NCI-H345 (cell line): ENCODE measurements at regions not wholly inside any gene's neighbourhood (a gene's known extent, or its start where the extent isn't known, plus 50 kb on each side); places are given as distances from the start of the nearest gene placed in this dataset.
"Not testable (repeated sequence)": the region's sequence is repeated elsewhere in the genome, so short reads cannot be mapped to it uniquely, and the experiment has no call there.

Source experiments
- DNase-seq: peaks from one replicate; lab custom pipeline; 2025; lab: John Stamatoyannopoulos, UW

GRCh38 chr7:1300206-1300605, 67.5 kb downstream of the UNCX start:
- no peak for DNase-seq

GRCh38 chr7:1300636-1301035, 68.0 kb downstream of the UNCX start:
- no peak for DNase-seq

DNA sequence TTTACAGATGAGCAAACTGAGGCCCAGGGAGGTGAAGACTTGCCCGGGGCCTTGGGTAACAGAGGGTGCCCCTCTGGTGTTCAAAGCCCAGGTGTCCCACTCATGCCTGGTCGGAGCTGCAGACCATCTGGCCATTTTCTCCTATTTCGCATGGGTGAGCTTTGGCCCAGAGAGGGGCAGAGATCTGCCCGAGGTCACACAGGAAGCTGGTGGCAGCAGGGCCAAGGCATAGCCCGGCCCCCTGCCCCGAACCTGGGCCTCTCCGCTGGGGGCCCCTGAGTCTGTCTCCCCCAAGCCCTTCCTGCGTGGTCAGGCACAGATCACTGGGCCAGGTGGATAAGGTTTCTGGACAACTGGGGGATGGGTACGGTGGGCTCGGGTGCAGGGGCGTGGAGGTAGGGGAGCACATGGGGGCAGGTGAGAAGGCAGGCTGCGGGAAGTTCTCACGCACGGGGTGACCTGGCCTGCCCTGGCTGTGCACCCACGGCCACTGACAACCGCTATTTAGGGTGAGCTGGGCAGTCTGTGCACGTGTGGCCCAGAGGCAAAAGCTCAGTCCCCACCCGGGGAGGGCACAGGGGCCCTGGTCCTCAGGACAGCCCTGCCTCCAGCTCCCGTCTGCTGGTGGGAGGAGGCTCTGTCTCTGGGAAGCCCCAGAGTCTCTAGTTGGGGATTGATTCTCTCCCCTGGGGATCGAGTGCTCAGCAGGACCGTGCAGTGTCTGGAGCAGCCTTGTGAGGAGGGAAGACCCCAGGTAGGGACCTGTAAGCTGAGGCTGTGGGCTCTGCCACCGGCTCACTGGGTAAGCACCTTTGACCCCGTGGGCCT, 68.6 kb downstream of the UNCX start:
- DNase-seq = no peak

GRCh38 chr7:1301882-1302251, 69.2 kb downstream of the UNCX start:
- no peak for DNase-seq

GRCh38 chr7:1302936-1303335, 70.3 kb downstream of the UNCX start:
- DNase-seq = no peak

DNA sequence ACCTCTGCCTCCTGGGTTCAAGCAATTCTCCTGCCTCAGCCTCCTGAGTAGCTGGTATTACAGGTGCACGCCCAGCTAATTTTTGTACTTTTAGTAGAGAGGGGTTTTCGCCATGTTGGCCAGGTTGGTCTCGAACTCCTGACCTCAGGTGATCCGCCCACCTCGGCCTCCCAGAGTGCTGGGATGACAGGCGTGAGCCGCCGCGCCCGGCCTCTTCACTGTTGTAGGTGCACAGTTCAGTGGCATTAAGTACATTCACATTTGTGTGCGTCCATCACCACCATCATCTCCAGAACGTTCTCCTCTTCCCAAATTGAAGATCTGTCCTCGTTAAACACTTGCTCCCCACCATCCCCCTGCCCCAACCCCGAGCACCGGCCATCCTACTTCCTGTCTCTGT, 71.3 kb downstream of the UNCX start:
- DNase-seq = not testable (repeated sequence)

DNA sequence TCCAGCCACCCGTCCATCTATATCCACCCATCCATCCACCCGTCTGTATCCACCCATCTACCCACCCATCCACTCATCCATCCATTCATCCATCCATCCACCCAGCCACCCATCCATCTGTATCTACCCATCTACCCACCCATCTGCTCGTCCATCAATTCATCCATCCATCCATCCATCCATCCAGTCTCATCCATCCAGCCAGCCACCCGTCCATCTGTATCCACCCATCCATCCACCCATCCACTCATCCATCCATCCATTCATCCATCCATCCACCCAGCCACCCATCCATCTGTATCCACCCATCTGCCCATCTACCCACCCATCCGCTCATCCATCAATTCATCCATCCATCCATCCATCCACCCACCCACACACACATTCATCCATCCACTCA, 73.2 kb downstream of the UNCX start:
- no peak for DNase-seq

GRCh38 chr7:1307828-1308227, 75.2 kb downstream of the UNCX start:
- no peak for DNase-seq

DNA sequence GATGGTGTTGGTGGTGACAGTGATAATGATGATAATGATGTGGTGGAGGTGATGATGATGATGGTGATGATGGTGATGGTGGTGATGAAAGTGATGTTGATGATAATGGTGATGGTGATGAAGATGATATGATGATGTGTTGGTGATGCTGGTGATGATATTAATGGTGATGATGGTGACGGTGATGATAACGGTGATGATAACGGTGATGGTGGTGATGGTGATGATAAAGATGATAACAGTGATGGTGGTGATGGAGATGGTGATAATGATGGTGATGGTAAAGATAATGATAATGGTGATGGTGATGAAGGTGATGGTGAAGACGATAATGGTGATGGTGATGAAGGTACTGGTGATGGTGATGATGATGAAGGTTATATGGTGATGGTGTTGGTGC, 76.6 kb downstream of the UNCX start:
- no peak for DNase-seq

DNA sequence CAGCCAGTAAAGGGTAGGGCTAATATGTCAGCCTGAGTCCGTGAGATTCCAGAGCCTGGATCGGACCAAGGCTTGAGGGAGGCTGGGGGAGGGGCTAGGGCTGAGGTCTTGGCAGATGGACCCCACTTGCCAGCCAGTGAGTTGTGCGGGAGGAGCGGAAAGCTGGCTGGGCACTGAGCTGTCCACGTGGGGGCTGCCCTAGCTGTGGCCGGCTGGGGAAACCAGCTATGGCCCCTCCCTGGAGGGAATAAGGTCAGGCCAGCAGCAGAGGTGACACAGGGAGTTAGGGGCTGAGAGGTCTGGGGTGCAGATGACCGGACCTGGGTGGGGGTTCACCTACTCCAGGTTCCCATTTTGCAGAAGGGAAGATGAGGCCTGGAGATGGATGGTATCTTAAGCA, 77.3 kb downstream of the UNCX start:
- DNase-seq = no peak

- DNase-seq = no peak
Measured at GRCh38 chr7:1310936-1311335, 78.3 kb downstream of the UNCX start.

DNA sequence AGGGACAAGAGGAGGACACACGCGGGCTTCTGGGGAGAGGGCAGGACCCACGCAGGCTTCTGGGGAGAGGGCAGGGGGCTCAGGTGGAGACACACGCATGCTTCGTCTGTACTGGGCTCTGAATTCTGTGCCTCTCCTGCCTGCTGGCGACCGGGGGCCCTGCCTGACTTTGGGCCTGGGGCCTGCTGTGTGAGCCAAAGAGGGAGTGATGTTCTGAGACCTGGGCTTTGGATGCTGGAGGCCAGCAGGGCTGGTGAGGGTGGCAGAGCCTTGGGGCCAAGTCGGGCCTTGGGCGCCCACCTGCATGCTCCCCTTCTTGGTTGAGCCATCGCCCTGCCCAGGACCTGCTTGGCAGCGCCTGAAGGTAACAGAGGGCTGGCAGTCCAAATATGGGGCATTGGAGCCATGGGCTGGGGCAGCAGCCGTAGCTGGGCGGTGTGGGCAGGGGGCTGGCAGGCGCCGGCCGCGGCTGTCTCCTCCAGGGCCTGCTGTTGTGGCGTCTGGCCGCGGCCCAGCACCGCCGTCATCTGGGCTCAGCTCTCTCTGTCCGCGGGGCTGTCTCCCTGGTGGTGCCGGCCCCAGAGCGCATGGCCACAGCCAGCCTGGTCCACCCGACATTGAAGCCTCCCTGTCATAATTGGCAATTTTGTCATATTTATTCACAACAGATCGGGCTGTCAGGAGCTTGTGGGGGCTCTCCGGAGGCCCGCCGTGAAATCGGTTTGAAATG, 78.9 kb downstream of the UNCX start:
- DNase-seq = no peak

- DNase-seq = no peak
Measured at GRCh38 chr7:1312136-1313070, 79.7 kb downstream of the UNCX start.

- DNase-seq = no peak
Measured at GRCh38 chr7:1313613-1314012, 80.9 kb downstream of the UNCX start.

- no peak for DNase-seq
Measured at GRCh38 chr7:1314021-1314907, 81.6 kb downstream of the UNCX start.

GRCh38 chr7:1314908-1315450, 82.3 kb downstream of the UNCX start:
- no peak for DNase-seq

- DNase-seq = no peak
Measured at GRCh38 chr7:1316086-1316485, 83.4 kb downstream of the UNCX start.

GRCh38 chr7:1317646-1318045, 85.0 kb downstream of the UNCX start:
- DNase-seq = no peak

DNA sequence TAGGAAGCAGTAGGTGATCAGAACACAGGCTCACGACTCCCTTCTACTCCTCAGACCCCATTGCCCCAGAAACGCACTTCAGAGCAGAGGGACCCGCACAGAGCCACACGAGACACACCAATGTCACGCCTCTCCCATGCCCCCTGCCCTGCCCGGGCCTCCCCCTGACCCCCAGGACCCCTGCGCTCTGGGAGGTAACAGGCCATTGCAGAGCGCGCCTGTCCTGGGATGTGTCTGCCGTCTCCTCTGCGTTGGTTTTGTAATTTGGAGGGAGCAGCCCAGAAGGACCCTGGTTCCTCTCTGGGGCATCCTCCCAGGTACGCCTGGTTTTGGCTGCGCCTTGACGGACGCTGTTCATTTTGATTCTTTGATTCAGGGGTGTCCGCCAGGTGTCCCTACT, 85.4 kb downstream of the UNCX start:
- DNase-seq = no peak

DNA sequence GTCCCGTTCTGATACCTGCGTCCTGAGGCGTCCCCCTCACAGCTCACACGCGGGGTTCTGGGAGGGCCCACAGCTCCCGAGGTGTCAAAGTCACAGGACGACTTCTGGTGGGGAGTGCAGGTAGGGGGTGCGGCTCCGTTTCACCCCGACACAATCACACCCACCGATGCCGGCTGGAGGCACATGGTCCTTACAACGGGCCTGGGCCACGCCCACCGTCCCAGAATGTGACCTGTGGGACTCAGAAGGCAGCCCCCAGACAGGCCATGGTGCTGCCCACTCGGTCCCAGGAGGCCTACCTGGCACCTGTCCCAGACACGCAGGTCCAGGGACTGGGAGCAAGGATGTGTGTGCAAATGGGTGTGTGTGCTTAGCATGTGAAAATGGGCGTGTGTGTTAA, 86.0 kb downstream of the UNCX start:
- no peak for DNase-seq

DNA sequence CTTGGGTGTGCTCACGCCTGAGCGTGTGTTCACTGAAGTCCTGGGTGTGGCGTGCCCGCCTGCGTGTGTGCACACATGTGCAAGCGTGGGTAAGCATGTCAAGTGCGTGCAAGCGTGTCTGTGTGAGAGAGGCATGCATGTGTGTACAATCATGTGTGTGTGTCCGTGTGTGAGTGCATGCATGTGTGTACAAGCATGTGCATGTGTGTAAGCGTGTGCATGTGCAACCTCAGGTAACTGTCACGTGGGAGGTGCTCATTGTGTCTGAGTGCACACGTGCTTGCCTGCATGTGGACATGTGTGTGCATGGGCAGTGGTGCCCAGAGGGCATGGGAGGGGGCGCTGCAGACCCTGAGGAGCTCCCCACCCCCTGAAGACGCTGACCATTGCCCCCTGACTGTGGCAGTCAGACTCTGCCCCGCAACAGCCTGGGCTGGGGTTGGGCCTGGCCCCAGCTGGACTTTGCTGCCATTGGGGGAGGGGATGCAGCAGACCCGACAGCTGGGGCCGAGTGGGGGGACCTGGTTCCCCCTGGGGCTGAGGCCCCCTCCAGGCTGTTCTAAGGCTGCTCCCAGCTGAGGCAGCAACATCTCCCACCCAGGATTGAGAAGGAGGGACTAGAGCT, 88.1 kb downstream of the UNCX start:
- DNase-seq = no peak
